ENCODE measurements at regions not wholly inside any gene's neighbourhood (a gene's known extent, or its start where the extent isn't known, plus 50 kb on each side); places are given as distances from the start of the nearest gene placed in this dataset.
A peak's percentile ranks its signal among the peaks of the same experiment; 100 is the strongest.

DNA sequence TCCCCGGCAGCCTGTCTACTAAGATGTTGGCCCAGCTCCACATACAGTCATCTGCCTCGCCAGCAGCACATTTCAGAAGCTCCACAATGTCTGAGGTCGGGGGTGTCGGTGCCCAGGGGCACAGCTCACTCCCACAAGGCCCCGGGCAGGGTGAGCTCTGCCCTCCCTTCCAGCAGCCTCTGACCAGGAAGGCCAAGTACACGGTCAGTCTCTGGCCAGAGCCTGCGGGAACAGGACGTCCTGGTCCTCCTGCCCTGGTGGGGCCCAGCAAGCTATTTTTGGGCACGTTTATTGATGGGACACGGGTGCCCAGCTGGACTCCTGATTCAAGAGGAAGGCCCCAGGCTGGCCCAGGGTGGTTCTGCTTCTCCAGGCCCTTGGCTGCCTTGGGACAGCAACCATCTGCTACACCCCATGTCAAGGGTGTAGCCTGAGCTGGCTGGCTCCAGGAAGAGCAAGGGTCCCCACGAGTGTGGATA, 114.9 kb upstream of the PTPN1 start:
- no peaks in the 10 kb centered on the region for H3K9me3 ChIP-seq
- intact Hi-C loops (cut with DNase I; ENCODE audit: low total_unique reads) = no loop called here
- no peaks in the 10 kb centered on the region for H3K27me3 ChIP-seq
- peak in 1 of 2 donors; percentile 43 for DNase-seq (ENCODE audit: low spot score in 2 of 2)
- no peak overlapping the region for H3K4me3 ChIP-seq
- TF ChIP-seq POLR2AphosphoS5 (IDR thresholded peaks at IDR 0.05) = peak in 2 of 3 donors; percentile 80 to 86
- TF ChIP-seq, protein P1, sequence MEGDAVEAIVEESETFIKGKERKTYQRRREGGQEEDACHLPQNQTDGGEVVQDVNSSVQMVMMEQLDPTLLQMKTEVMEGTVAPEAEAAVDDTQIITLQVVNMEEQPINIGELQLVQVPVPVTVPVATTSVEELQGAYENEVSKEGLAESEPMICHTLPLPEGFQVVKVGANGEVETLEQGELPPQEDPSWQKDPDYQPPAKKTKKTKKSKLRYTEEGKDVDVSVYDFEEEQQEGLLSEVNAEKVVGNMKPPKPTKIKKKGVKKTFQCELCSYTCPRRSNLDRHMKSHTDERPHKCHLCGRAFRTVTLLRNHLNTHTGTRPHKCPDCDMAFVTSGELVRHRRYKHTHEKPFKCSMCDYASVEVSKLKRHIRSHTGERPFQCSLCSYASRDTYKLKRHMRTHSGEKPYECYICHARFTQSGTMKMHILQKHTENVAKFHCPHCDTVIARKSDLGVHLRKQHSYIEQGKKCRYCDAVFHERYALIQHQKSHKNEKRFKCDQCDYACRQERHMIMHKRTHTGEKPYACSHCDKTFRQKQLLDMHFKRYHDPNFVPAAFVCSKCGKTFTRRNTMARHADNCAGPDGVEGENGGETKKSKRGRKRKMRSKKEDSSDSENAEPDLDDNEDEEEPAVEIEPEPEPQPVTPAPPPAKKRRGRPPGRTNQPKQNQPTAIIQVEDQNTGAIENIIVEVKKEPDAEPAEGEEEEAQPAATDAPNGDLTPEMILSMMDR (IDR thresholded peaks at IDR 0.05) = no peak
- no peak for TF ChIP-seq POLR2A (IDR thresholded peaks at IDR 0.05)
- peak overlapping the region; percentile 26 to 50 for H3K27ac ChIP-seq
- H3K36me3 ChIP-seq = no peaks in the 10 kb centered on the region
- peaks cover 5 to 8% of the 10 kb centered on the region in 2 donors for H3K4me1 ChIP-seq

DNA sequence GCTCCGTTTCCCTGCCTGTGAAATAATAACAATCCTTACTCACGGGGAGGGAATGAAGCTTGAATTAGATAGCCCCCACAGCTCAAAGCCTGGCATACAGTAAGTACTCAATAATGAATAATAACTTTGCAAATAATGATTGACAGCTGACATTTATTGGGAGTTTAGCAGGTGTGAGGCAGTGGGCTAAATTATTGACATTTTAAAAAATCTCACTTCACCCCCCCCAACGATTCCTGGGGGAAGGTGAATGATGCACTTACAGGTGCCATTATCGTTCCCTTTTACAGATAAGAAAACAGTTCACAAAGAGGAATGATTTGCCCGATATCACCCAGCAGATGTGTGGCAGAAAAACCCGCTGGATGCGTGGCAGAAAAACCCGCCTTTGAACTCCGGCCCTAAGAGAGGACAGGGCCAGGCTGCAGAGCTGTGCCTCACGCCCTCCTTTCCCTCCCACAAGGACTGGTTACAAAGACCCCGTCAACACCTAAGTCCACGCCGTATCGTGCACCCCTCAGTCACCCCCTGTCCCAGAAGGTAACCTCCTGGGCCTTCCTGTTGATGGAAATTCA, 114.2 kb upstream of the PTPN1 start:
- Histone ChIP-seq H3K9me3 (no peaks in the 10 kb centered on the region), H3K27ac (peak overlapping the region; percentile 26 to 50), H3K36me3 (no peaks in the 10 kb centered on the region), H3K4me1 (peaks cover 5 to 8% of the 10 kb centered on the region in 2 donors), H3K4me3 (no peak overlapping the region), H3K27me3 (no peaks in the 10 kb centered on the region)
- TF ChIP-seq, protein P1 (IDR thresholded peaks at IDR 0.05) = no peak
- TF ChIP-seq POLR2AphosphoS5 (IDR thresholded peaks at IDR 0.05) (no peak), POLR2A (IDR thresholded peaks at IDR 0.05) (no peak)
- no peak for DNase-seq (ENCODE audit: low spot score in 2 of 2)
- intact Hi-C loops (cut with DNase I; ENCODE audit: low total_unique reads) = no loop called here

GRCh38 chr20:50396623-50397022, 113.6 kb upstream of the PTPN1 start:
- H3K9me3 ChIP-seq = no peaks in the 10 kb centered on the region
- H3K27ac ChIP-seq = peak overlapping the region in 1 of 2 donors; percentile 50
- DNase-seq (ENCODE audit: low spot score in 2 of 2) = no peak
- H3K4me3 ChIP-seq = no peak overlapping the region
- no peaks in the 10 kb centered on the region for H3K36me3 ChIP-seq
- TF ChIP-seq, protein P1 (IDR thresholded peaks at IDR 0.05) = no peak
- no peak for TF ChIP-seq POLR2A (IDR thresholded peaks at IDR 0.05)
- no peak for TF ChIP-seq POLR2AphosphoS5 (IDR thresholded peaks at IDR 0.05)
- H3K27me3 ChIP-seq = no peaks in the 10 kb centered on the region
- peaks cover 5 to 8% of the 10 kb centered on the region in 2 donors for H3K4me1 ChIP-seq
- intact Hi-C loops (cut with DNase I; ENCODE audit: low total_unique reads) = no loop called here

DNA sequence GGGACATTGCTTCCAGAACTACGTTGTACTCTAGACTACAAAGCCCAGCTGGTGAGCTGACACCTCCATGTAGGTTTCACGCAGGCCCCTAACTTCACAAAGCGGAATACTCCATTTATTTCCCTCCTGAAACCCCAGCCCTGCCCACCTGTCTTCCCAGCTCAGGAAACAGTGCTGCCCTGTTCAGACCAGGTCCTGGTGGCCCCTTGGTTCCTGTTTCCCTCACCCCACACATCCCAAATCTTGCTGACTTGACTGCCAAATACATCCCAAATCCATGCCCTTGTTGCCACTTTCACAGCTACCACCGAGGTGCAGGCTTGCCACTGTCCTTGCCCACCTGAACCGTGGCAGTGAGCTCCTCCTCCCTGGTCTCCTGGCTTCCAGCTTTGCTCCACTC, 113.1 kb upstream of the PTPN1 start:
- TF ChIP-seq POLR2A (IDR thresholded peaks at IDR 0.05) (no peak), POLR2AphosphoS5 (IDR thresholded peaks at IDR 0.05) (no peak)
- TF ChIP-seq, protein P1 (IDR thresholded peaks at IDR 0.05) = no peak
- H3K9me3 ChIP-seq = no peaks in the 10 kb centered on the region
- H3K4me1 ChIP-seq = peaks cover 5 to 8% of the 10 kb centered on the region in 2 donors
- no peaks in the 10 kb centered on the region for H3K27me3 ChIP-seq
- H3K27ac ChIP-seq = no peak overlapping the region
- no peak for DNase-seq (ENCODE audit: low spot score in 2 of 2)
- no peak overlapping the region for H3K4me3 ChIP-seq
- no peaks in the 10 kb centered on the region for H3K36me3 ChIP-seq
- intact Hi-C loops (cut with DNase I; ENCODE audit: low total_unique reads) = no loop called here

DNA sequence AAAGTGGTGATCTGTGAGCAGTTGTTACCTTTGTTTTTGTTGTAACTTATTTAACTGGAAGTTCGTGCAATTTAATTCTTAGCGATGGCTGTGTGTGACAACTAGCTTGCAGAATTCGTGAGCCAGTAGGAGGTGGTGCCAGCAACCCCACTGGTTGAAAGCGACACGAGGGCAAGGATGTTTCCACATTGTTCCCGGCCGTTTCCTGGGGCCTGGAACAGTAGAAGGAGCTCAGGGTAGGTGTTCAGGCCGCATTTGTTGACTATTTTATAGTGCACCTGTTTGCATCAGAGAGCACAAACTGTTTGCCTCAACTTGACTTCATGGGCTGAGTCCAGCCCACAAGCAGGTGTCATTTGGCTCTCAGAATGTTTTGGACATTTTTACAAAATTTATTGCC, 112.1 kb upstream of the PTPN1 start:
- H3K27ac ChIP-seq = no peak overlapping the region
- no peak for DNase-seq (ENCODE audit: low spot score in 2 of 2)
- H3K36me3 ChIP-seq = no peaks in the 10 kb centered on the region
- intact Hi-C loops (cut with DNase I; ENCODE audit: low total_unique reads) = no loop called here
- peaks cover 5 to 8% of the 10 kb centered on the region in 2 donors for H3K4me1 ChIP-seq
- no peak overlapping the region for H3K4me3 ChIP-seq
- no peak for TF ChIP-seq POLR2A (IDR thresholded peaks at IDR 0.05)
- TF ChIP-seq POLR2AphosphoS5 (IDR thresholded peaks at IDR 0.05) = no peak
- TF ChIP-seq, protein P1 (IDR thresholded peaks at IDR 0.05) = no peak
- H3K27me3 ChIP-seq = no peaks in the 10 kb centered on the region
- H3K9me3 ChIP-seq = no peaks in the 10 kb centered on the region

All from breast epithelium (tissue), 4 donors.